GM18907 (cell line): ENCODE measurements at regions not wholly inside any gene's neighbourhood (a gene's known extent, or its start where the extent isn't known, plus 50 kb on each side); places are given as distances from the start of the nearest gene placed in this dataset.
A peak's percentile ranks its signal among the peaks of the same experiment; 100 is the strongest.
"Not testable (repeated sequence)": the region's sequence is repeated elsewhere in the genome, so short reads cannot be mapped to it uniquely, and the experiment has no call there.

Experiments used
- ATAC-seq: cut with Tn5 transposase; IDR thresholded peaks from one replicate; pipeline ENCODE4 v1.9.1; 2021; ENCODE audit warnings: mild to moderate bottlenecking, moderate library complexity; ENCODE audit not compliant: unreplicated experiment

DNA sequence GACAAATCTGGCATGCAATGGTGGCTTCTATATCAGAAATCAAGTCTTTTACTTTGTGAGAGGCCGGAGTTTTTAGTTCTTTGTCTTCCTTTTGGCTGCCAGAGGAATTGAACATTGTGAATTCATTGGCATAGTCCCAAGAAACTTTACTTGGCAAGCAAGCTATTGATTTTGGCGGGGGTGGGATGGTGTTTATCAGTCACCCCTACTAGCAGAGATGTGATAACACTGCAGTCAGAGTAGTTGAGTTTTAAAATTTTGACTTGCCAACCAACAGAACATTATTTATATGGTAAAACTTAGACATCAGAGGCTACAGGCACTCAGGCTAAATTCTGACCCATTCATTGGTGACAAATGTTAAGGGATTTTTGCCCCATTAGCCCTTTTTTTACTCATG lies 129.7 kb downstream of the FAM72C start:
- not testable (repeated sequence) for ATAC-seq

GRCh38 chr1:143839182-143839581 lies 132.6 kb downstream of the FAM72C start:
- ATAC-seq = not testable (repeated sequence)

DNA sequence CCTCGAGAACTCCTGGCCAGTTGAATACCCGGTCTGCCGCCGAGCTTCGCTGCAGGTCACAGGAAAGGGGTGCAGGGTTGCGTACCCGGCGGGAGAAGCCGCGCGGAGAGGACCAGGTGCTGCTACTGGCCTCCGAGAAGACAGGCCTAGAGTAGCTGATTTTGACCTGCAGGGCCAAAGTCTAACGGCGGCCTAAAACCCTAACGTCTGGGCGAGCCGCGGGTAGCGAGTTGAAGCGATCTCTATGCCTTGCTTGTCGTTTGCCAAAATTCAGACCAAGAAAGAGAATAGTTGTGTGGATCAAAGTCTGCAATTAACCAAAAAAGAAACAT lies 133.2 kb downstream of the FAM72C start:
- ATAC-seq = not testable (repeated sequence)

DNA sequence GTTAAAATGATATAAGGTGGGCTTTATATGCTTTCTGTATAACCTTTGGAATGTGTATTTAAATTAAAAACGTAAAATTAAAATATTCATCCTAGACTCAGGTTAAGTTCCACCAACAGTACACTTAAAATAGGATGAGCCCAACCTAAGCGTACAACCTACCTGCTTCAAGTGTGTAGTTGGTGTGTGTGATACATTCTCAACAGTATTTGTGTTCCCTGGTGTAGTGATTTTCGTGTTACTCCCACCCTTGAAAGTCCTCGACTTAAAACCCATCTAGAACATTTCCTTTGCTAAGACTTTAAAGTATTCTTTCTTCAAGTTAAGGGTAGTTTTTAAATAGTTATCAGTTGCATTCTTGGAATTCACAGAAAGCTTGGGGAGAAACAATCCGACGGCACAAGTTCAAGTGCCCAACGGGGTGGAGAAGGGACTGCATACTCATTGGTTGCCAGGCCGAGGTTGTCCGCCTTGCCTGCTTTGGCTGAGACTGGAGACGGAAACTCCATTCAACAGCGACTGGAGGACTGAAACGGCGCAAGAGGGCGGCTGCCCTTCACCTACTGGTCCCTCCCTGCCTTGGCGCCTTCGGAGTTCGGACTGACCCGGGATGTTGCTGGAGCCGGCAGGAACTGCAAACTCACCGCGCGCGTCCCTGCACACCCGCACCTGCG lies 133.7 kb downstream of the FAM72C start:
- not testable (repeated sequence) for ATAC-seq

DNA sequence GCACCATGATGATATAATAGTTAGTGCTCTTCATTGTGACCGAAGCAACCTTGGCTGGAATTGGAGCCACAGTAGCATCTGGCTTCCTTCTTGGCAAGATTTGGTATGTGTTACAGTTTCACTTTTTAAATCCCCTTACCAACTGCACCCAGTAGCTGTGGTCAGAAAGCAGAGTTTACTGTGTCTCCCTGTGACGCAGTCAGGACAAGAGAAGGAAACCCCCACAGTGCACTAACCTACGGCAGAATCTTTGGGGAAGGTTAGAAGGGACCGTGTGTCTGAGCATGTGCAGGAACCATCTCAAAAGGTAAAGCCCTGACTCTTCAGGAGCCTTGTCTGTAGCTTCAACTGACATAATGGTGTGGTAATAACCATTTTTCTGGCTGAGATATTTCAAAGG lies 138.4 kb downstream of the FAM72C start:
- ATAC-seq = not testable (repeated sequence)

GRCh38 chr1:143832379-143832716 lies 139.4 kb downstream of the FAM72C start:
- ATAC-seq = not testable (repeated sequence)

DNA sequence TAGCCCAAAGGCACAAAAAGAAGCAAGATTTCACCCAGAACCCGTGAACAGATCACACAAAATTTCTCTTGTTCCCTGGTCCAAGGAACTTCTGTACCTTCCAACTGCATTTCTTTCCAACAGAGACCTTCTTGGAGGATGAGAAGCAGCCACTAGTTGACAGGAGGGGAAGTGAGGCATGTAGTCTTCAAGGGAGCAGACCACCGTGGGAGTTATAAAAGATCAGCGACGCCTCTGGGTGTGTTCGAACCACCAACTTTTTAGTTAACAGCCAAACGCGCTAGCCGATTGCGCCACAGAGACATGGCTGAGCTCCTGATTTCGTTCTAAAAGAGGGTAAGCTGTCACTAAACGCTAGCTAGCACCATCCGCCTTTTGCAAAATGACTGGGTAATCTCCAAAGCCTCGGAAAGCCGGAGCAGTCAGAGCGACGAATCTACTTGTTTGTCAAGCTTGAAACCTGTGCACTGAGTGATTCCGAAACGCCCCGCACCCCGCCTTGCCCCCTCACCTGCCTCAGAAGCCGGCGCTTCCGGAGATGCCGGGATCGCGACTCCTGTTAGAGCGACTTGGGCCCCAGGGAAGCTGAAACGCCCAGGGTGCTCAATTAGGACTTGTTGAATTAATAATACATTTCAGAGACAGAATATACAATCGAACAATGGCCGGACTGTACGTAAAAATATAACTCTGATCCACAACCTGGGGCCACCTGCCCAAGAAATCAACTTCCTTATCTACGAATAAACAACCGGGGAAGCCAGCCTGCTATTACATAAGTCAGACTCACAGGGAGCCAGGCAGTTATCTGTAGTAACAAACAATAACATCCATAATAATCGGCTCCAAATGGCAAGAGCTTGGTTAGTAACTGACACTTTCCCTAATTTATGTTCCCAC lies 140.1 kb downstream of the FAM72C start:
- ATAC-seq = not testable (repeated sequence)

DNA sequence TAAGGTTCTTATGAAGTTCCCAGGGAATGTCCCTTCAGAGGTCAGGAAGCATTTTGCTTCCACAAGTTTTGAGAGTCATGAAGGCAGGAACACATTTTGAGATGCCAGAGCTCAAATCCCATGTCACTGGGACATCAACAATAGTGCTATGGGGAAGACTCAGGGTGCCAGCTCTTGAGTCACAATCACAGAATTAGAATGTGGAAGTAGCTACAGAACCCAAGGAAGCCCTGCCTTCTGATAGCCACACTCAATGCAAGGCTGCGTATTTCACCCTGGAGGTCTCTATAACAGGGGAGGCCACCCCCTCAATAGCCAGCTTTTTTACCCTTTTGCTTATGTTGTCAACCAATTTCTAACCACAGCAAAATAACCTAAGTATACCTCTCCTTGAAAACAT lies 145.6 kb downstream of the FAM72C start:
- ATAC-seq = not testable (repeated sequence)

DNA sequence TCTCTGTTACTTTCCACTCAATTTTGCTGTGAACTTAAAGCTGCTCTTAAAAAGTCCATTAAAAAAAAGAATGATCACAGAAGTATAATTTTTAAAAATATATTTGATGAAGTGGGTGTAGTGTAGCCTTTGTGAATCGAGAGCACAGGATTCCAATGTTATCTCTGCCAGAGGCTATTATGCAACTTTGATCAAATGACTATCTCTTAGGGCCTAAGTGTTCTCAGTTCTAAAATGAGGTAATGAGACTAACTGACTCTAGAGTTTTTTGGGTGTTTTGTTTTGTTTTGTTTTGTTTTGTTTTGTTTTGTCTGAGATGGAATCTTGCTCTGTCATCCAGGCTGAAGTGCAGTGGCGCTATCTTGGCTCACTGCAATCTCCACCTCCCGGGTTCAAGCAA lies 147.5 kb downstream of the FAM72C start:
- not testable (repeated sequence) for ATAC-seq

GRCh38 chr1:143820058-143820457 lies 151.7 kb downstream of the FAM72C start:
- not testable (repeated sequence) for ATAC-seq

DNA sequence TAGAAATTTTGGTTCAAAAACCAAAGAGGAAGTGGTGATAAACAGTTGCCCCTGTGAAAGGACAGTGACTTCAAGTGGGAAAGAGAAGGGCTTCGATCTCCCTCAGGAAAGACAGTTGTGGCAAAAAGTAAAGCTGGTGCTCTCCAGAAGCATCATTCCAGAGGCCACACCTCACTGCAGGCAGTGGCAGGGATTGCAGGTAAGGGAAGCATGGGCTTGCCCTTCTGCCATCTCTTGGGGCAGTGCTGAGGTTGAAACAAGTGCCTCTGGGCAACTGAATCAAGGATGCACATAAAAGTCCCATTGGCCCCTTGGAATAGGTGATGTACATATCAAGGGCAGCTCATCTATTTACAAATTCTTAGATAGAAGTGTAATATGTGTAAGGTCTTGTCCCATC lies 155.4 kb downstream of the FAM72C start:
- not testable (repeated sequence) for ATAC-seq

- ATAC-seq = not testable (repeated sequence)
Observed at GRCh38 chr1:143805374-143805773, 166.4 kb downstream of the FAM72C start.

DNA sequence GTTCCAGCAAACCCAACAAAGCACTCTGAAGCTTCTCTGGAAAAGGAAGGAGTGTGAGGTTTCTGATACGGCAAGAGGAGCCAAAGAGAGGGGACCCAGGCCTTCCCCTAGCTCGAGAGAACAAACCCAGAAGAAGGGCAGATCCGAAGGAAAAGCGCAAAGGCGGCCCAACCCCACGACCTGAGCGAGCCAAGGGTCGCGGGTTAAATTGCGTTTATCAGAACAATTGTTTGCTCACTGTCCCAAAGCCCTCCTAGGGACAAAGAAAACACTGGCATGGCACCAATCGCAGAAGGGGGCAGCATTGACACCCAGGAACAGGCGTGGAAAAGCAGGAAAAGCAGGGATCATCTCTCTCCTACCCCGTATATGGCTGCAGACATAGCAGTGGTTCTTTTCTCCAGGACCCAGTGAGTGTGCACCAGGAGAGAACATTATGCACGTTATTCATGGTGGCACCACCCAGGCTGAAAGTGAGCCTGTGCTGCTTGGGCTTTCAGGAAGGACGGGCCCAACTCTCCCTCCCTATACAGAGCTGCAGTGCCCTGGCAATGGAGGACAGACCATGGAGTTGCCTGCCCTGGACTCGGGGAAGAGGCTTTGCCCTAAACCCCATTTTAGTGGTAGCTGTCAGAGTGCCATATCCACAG lies 167.0 kb downstream of the FAM72C start:
- not testable (repeated sequence) for ATAC-seq

DNA sequence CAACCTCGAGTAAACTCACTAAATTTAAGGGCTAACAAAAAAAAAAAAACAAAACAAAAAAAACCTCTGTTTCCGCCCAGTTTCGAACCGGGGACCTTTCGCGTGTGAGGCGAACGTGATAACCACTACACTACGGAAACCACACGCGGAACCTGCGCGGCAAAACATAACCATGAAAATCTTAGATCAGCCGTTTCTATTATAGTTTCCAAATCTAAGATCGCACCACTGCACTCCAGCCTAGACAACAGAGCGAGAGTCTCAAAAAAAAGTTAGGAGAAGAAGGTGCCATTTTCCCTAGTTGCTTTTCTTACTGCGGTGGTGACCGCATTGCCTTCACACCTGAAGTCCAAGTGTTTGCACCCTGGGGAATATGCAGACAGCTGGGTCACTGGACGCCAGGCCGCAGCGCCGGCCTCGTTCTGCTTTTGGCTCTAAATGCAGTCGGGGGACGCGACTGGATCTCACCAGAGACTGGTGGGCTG lies 167.8 kb downstream of the FAM72C start:
- peak; percentile 68 for ATAC-seq

- ATAC-seq = not testable (repeated sequence)
Observed at GRCh38 chr1:143803095-143803494, 168.7 kb downstream of the FAM72C start.

- peak; percentile 63 for ATAC-seq
Observed at GRCh38 chr1:143799568-143800187, 172.1 kb downstream of the FAM72C start.

DNA sequence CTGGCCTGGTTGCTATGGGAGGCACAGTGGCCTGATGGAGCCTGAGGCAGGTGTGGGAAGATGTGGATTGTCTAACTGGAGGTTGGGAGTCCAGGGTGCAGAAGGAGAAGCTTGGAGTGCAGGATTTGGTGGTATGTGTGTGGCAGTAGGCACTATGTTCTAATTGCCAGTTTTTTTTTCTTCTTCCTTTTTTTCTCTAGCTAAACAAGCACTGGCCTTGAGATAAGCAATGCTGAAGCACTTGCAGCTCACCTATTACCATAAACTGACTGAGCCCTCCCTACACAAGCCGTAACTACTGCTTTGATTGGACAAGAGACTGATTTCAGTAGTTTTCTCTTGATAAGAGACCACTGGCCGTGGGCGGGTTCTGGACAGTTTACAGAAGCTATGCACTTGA lies 175.4 kb downstream of the FAM72C start:
- ATAC-seq = not testable (repeated sequence)

DNA sequence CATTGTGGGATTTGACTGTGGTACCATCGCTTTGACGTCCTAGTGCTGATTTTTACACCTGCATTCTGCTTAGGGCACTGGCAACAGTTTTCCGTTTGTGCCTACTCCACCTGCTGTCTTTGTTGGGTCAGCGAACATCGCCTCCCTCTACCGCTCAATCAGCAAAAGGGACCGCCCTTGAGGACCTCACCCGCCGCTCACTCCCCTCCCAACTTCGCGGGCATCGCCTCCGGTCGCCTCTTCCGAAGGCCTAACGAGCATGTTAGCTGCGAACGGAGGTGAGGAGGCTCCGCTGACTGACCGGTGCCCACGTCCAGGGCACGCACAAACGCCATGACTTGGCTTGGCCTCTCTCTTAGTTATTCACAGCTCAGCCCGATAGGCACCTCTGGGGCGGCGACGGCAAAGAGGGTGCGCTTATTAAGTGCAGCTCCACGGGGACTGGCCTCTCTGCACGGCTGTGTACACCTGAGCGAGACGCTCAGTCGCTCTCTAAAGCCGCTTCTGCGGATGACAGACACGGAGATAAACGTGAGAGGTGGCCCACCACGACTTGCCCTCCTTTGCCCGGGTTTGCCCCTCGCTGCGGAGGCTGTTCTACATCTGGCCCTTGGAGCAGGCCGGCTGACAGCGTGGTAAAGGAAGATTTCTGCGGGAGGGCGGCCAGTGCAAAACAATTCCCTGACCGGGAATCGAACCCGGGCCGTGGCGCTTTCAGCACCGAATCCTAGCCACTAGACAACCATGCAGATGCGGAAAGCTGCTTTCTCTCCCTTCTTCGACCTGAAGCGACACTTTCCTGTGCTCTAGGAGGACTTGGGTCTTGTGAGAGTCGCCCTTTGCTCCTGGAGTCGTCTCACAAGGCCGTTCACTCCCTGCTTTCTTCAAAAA lies 179.5 kb downstream of the FAM72C start:
- not testable (repeated sequence) for ATAC-seq

GRCh38 chr1:143786381-143786780 lies 185.4 kb downstream of the FAM72C start:
- ATAC-seq = not testable (repeated sequence)

DNA sequence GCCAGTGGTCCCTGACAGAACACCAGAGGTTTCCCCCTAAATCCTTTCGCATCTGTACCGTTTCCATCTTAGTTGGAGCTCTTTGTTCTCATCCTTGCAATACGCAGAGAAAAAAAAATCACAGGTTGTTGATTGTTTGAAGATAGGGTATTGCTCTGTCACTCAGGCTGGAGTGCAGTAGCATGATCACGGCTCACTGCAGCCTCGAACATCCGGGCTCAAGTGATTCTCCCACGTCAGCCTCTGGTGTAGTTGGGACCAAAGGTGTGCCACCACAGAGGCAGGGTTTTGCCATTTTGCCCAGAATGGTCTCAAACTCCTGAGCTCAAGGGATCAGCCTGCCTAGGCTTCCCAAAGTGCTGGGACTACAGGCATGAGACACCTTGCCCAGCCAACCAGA lies 185.9 kb downstream of the FAM72C start:
- ATAC-seq = not testable (repeated sequence)
